Liver (tissue), 3 donors: ENCODE measurements at regions not wholly inside any gene's neighbourhood (a gene's known extent, or its start where the extent isn't known, plus 50 kb on each side); places are given as distances from the start of the nearest gene placed in this dataset.

Source experiments
- MAX ChIP-seq: IDR thresholded peaks from 2 replicates; pipeline ENCODE4 v1.6.1; 2016; ENCODE audit warnings: antibody characterized with exemption
- TAF1 ChIP-seq: conservative IDR thresholded peaks from 2 replicates; pipeline ENCODE4 v1.6.1; 2016; ENCODE audit warnings: antibody characterized with exemption, mild to moderate bottlenecking
- YY1 ChIP-seq: IDR thresholded peaks from 2 replicates; pipeline ENCODE4 v1.6.1; 2016; ENCODE audit warnings: antibody characterized with exemption, mild to moderate bottlenecking
- TF ChIP-seq, protein P1 (sequence below): fragments of 150-350 bp; IDR thresholded peaks from 2 replicates; pipeline ENCODE4 v1.5.1; 2017; ENCODE audit warnings: improper control_type of control experiment, low read depth, low read length; ENCODE audit not compliant: missing input control
- donor health status: healthy.
- donor health status: healthy.

DNA sequence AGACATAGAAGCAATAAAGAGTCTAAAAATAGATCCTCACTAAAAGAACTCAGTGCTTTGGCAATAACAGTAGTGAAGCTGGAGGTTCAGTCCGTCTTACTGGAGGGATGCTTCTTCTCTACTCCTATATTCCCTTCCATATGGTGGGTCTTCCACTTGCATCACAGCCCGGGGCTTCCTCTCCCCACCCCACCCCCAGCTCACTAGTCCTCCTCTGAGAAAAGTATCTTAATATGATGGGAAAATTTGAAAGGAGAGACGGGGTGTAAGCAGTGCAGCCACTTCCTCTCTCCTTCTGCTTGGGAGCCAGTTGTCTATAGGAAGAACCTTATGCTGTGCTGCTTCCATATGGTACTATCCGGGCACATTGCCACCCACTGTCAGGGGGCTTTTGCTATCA is 57.2 kb upstream of the SPOPL start:
- TF ChIP-seq MAX (no peak), YY1 (no peak), TAF1 (no peak)
- TF ChIP-seq, protein P1, sequence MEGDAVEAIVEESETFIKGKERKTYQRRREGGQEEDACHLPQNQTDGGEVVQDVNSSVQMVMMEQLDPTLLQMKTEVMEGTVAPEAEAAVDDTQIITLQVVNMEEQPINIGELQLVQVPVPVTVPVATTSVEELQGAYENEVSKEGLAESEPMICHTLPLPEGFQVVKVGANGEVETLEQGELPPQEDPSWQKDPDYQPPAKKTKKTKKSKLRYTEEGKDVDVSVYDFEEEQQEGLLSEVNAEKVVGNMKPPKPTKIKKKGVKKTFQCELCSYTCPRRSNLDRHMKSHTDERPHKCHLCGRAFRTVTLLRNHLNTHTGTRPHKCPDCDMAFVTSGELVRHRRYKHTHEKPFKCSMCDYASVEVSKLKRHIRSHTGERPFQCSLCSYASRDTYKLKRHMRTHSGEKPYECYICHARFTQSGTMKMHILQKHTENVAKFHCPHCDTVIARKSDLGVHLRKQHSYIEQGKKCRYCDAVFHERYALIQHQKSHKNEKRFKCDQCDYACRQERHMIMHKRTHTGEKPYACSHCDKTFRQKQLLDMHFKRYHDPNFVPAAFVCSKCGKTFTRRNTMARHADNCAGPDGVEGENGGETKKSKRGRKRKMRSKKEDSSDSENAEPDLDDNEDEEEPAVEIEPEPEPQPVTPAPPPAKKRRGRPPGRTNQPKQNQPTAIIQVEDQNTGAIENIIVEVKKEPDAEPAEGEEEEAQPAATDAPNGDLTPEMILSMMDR, result no peak
